Endothelial cell of umbilical vein (primary cell): ENCODE measurements at regions not wholly inside any gene's neighbourhood (a gene's known extent, or its start where the extent isn't known, plus 50 kb on each side); places are given as distances from the start of the nearest gene placed in this dataset.

Experiments used
- CTCF ChIP-seq, 2 donors: IDR thresholded peaks; 1 replicate in 1 of 2; 2 replicates in 1 of 2; pipeline ENCODE4 v1.5.1; 2011; ENCODE audit warnings: low read length in 2 of 2, mild to moderate bottlenecking in 2 of 2, moderate library complexity in 2 of 2, control low read depth in 1 of 2, inconsistent platforms in 1 of 2, low read depth in 1 of 2; ENCODE audit not compliant: insufficient read depth in 1 of 2; ENCODE audit errors: extremely low read depth in 1 of 2
- EZH2 ChIP-seq: IDR thresholded peaks from 2 replicates; pipeline ENCODE4 v1.6.1; 2012; ENCODE audit warnings: borderline replicate concordance, low read depth, mild to moderate bottlenecking, moderate library complexity, low read length, inconsistent platforms; ENCODE audit not compliant: severe bottlenecking
- MYC ChIP-seq: IDR thresholded peaks from one replicate; pipeline ENCODE4 v1.6.1; 2011; ENCODE audit warnings: mild to moderate bottlenecking, low read depth, low read length
- POLR2A ChIP-seq: IDR thresholded peaks from 2 replicates; pipeline ENCODE4 v1.6.1; 2012; ENCODE audit warnings: low read depth, mild to moderate bottlenecking, control low read depth, low read length

- no peak for TF ChIP-seq MYC
- TF ChIP-seq EZH2: no peak
- no peak for TF ChIP-seq CTCF (IDR thresholded peaks at IDR 0.05; ENCODE audit: extremely low read depth in 1 of 2, insufficient read depth in 1 of 2, low read depth in 1 of 2, low read length in 2 of 2)
- TF ChIP-seq POLR2A: no peak
Observed at GRCh38 chrX:124764354-124764753, 418.0 kb downstream of the SH2D1A start.
